ENCODE measurements at regions not wholly inside any gene's neighbourhood (a gene's known extent, or its start where the extent isn't known, plus 50 kb on each side); places are given as distances from the start of the nearest gene placed in this dataset.

DNA sequence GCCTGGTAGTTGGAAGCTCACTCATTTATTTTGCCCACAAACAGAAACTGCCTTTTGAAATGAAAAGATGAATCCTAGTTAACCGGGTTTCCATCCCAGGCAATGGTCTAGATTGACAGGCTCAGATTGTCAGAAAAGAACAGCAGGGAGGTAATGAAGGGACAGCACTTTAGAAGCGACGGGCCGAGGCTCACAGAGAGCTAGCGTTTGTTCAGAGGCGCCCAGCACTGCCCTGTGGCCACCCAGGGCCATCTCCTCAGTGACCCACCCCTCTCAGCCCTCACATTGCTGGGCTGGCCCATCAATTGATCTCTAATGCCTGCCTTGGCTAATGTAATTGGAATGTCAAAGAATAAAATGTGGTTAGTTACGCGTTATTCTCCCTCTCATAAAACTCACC, 304.8 kb downstream of the CDCA7 start:
- H3K36me3 ChIP-seq = no peaks in the 10 kb centered on the region
- H3K27ac ChIP-seq = no peak overlapping the region
- no peaks in the 10 kb centered on the region for H3K9me3 ChIP-seq
- TF ChIP-seq CTCF (IDR thresholded peaks at IDR 0.05) (no peak), POLR2A (IDR thresholded peaks at IDR 0.05) (no peak), EP300 (IDR thresholded peaks at IDR 0.05) (no peak)
- H3K4me1 ChIP-seq (ENCODE audit: insufficient read depth) = no peaks in the 10 kb centered on the region
- 92 to 95% (median 95%) methylated on average over 8 of the region's 8 CpGs for WGBS, 3 donors
- intact Hi-C loops (cut with DNase I) = no loop called here
- H3K4me3 ChIP-seq = no peak overlapping the region
- H3K27me3 ChIP-seq = no peaks in the 10 kb centered on the region
- no peak for DNase-seq

- DNase-seq = no peak
- 65 to 79% (median 69%) methylated on average over 2 of the region's 2 CpGs for WGBS, 3 donors
- intact Hi-C loops (cut with DNase I) = no loop called here
- H3K27me3 ChIP-seq = no peaks in the 10 kb centered on the region
- no peak for TF ChIP-seq CTCF (IDR thresholded peaks at IDR 0.05)
- no peak for TF ChIP-seq EP300 (IDR thresholded peaks at IDR 0.05)
- TF ChIP-seq POLR2A (IDR thresholded peaks at IDR 0.05) = no peak
- H3K4me1 ChIP-seq (ENCODE audit: insufficient read depth) = no peaks in the 10 kb centered on the region
- H3K9me3 ChIP-seq = no peaks in the 10 kb centered on the region
- H3K36me3 ChIP-seq = no peaks in the 10 kb centered on the region
- no peak overlapping the region for H3K27ac ChIP-seq
- H3K4me3 ChIP-seq = no peak overlapping the region
Measured at GRCh38 chr2:173661586-173661985, 303.6 kb downstream of the SP3 start.

- TF ChIP-seq CTCF (IDR thresholded peaks at IDR 0.05) (no peak), EP300 (IDR thresholded peaks at IDR 0.05) (no peak), POLR2A (IDR thresholded peaks at IDR 0.05) (no peak)
- H3K36me3 ChIP-seq = no peaks in the 10 kb centered on the region
Measured at GRCh38 chr2:173663353-173663752, 301.8 kb downstream of the SP3 start.

GRCh38 chr2:173663835-173664512, 301.2 kb downstream of the SP3 start:
- no peak for TF ChIP-seq POLR2A (IDR thresholded peaks at IDR 0.05)
- TF ChIP-seq CTCF (IDR thresholded peaks at IDR 0.05) = no peak
- no peaks in the 10 kb centered on the region for H3K4me1 ChIP-seq (ENCODE audit: insufficient read depth)
- DNase-seq = no peak
- no peak overlapping the region for H3K27ac ChIP-seq
- no peaks in the 10 kb centered on the region for H3K9me3 ChIP-seq
- H3K36me3 ChIP-seq = no peaks in the 10 kb centered on the region
- no peaks in the 10 kb centered on the region for H3K27me3 ChIP-seq
- WGBS, 3 donors = 76 to 89% (median 87%) methylated on average over 5 of the region's 5 CpGs
- intact Hi-C loops (cut with DNase I) = no loop called here
- no peak overlapping the region for H3K4me3 ChIP-seq

More at GRCh38 chr2:173663353-173663752, 301.8 kb downstream of the SP3 start:
- 85 to 90% (median 90%) methylated on average over 4 of the region's 4 CpGs for WGBS, 3 donors
- Histone ChIP-seq H3K4me3 (no peak overlapping the region), H3K27ac (no peak overlapping the region), H3K9me3 (no peaks in the 10 kb centered on the region), H3K4me1 (ENCODE audit: insufficient read depth) (no peaks in the 10 kb centered on the region), H3K27me3 (no peaks in the 10 kb centered on the region)
- intact Hi-C loops (cut with DNase I) = no loop called here
- no peak for DNase-seq

Measured in ovary (tissue), 7 donors.